ENCODE measurements at regions not wholly inside any gene's neighbourhood (a gene's known extent, or its start where the extent isn't known, plus 50 kb on each side); places are given as distances from the start of the nearest gene placed in this dataset.
"Not testable (repeated sequence)": the region's sequence is repeated elsewhere in the genome, so short reads cannot be mapped to it uniquely, and the experiment has no call there.

DNA sequence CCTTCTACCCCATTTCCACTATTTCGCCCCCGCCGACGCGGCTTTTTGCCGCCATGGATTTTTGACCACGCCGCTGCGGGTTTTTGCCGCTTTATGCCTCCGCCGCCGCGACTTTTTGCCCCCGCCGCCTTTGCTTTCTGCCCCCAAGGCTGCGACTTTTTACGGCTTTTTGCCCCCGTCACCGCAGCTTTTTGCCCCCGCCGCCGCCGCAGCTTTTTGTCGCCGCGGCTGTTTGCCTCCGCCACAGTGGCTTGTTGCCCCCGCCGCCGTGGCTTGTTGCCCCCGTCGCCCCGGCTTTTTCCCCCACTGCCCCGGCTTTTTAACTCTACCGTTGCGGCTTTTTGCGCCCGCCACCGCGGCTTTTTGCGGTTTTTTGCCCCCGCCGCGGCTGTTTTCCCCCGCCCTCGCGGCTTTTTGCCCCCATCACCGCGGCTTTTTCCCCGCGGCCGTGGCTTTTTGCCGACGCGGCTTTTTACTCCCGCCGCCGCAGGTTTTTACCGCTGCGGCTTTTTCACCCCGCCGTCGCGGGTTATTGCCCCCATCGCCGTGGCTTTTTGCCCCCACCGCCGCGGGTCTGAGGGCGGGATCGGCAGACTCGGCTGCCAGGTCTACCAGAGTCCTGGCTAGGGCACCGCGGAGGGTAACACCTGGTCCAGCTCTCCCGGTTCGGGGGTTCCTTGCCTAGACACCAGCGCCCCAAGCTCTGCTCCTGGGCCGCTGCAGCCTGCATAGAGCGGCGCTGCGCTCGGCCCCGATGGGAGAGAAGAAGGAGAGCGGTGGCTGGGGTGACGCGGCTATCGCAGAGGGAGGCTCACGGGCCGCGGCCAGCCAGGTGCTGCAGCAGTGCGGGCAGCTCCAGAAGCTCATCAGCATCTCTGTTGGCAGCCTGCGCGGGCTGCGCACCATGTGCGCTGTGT lies 562.7 kb upstream of the WSB1 start:
- DNase-seq (ENCODE audit: low spot score), result peak; percentile 78
- intact Hi-C loops (cut with DNase I), result loop anchor here in 1 of 2 donors (10.0 kb wide), 1 partner anchor 84 kb away; no protein-coding TSS in a partner anchor

DNA sequence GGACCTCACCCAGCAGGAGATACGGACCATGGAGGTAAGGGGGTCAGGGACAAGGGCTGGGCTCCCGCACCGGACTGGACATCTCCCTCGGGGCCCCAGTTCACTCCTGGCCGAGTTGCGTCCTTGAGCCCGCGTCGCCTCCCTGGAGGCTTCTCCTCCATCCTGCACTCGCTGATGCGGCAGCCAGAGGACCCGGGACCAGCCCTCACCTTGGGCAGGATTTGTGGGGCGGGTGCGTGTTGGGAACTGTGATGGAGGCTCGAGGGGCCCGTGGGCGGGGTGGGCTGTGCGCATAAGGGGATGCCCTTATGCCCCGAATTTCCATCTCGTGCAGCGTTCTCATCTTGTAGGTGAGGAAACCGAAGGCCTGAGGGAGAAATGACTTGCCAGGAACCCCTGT lies 562.0 kb upstream of the WSB1 start:
- intact Hi-C loops (cut with DNase I), result loop anchor here in 1 of 2 donors (10.0 kb wide), 1 partner anchor 83 kb away; no protein-coding TSS in a partner anchor
- peak; percentile 83 for DNase-seq (ENCODE audit: low spot score)

- intact Hi-C loops (cut with DNase I), result loop anchor here in 1 of 2 donors (10.0 kb wide), 1 partner anchor 80 kb away; no protein-coding TSS in a partner anchor
- not testable (repeated sequence) for DNase-seq (ENCODE audit: low spot score)
Measured at GRCh38 chr17:26734775-26735174, 559.1 kb upstream of the WSB1 start.

DNA sequence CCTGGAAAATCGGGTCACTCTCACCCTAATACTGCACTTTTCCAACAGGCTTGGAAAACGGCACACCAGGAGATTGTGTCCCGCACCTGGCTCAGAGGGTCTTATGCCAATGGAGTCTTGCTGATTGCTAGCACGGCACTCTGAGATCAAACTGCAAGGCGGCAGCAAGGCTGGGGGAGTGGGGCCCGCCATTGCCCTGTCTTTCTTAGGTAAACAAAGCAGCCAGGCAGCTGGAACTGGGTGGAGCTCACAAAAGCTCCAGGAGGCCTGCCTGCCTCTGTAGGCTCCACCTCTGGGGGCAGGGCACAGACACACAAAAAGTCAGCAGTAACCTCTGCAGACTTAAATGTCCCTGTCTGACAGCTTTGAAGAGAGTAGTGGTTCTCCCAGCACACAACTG lies 557.9 kb upstream of the WSB1 start:
- DNase-seq (ENCODE audit: low spot score), result not testable (repeated sequence)
- intact Hi-C loops (cut with DNase I), result loop anchor here in 1 of 2 donors (10.0 kb wide), 1 partner anchor 79 kb away; no protein-coding TSS in a partner anchor

GRCh38 chr17:26765860-26766709 lies 527.8 kb upstream of the WSB1 start:
- intact Hi-C loops (cut with DNase I), result no loop called here
- DNase-seq (ENCODE audit: low spot score), result peak; percentile 67

DNA sequence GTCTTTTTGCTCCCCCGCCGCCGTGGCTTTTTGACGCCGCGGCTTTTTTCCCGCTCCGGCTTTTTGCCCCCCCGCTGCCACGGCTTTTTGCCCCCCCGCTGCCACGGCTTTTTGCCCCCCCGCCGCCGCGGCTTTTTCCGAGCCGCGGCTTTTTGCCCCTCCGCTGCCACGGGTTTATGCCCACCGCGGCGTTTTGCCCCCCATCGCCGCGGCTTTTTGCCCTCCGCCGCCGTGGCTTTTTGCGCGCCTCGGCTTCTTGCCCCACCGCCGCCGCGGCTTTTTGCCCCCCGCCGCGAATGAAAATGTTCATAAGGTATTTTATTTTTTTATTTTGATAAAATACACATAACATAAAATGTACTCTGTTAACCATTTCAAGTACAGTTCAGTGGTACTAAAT lies 527.2 kb upstream of the WSB1 start:
- intact Hi-C loops (cut with DNase I), result no loop called here
- no peak for DNase-seq (ENCODE audit: low spot score)

GRCh38 chr17:26773189-26774188 lies 520.4 kb upstream of the WSB1 start:
- peak; percentile 64 for DNase-seq (ENCODE audit: low spot score)
- intact Hi-C loops (cut with DNase I), result no loop called here

DNA sequence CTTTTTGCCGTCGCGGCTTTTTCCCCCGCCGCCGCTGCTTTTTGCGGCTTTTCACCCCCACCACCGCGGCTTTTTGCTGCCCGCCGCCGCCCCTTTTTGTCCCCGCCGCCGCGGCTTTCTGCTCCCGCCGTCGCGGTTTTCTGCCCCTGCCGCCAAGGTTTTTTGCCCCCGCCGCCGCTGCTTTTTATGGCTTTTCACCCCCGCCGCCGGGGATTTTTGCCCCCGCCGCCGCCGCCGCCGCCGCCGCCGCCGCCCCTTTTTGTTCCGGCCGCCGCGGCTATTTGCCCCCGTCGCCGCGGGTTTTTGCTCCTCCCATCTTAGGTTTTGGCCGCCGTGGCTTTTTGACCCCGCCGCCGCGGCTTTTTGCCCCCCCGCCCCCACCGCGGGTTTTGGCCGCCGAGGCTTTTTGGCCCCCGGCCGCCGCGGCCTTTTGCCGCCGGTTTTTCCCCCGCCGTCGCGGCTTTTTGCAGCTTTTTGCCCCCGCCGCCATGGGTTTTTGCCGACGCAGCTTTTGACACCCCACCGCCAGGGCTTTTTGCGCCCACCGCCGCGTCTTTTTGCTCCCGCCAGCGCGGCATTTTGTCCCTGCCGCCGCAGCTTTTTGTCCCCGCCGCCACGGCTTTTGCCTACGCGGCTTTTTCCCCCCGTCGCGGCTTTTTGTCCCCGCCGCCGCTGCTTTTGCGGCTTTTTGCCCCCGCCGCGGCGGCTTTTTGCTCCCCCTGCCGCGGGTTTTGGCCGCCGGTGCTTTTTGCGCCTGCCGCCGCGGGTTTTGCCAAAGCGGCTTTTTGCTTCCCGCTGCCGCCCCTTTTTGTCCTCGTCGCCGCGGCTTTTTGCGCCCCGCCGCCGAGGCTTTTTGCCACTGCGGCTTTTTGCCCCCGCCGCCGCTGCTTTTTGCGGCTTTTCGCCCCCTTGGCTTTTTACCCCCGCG lies 519.4 kb upstream of the WSB1 start:
- DNase-seq (ENCODE audit: low spot score), result peak; percentile 54

DNA sequence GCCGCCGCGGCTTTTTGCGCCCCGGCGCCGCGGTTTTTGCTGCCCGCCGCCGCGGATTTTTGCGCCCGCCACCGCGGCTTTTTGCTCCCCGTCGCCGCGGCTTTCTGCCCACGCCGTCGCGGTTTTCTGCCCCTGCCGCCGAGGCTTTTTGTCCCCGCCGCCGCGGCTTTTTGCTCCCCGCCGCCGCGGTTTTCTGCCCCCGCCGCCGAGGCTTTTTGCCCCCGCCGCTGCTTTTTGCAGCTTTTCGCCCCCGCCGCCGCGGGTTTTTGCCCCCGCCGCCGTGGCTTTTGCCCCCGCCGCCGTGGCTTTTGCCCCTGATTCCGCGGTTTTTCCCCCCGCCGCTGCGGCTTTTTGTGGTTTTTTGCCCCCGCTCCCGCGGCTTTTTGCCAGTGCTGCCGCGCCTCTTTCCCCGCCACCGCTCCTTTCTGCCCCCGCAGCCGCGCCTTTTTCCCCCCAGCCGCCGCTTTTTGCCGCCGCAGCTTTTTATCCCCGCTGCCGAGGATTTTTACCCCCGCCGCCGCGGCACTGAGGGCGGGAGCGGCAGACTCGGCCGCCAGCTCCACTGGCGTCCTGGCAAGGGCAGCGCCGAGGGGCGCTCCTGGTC lies 518.6 kb upstream of the WSB1 start:
- peak; percentile 55 for DNase-seq (ENCODE audit: low spot score)

More for the DNA sequence above, 519.4 kb upstream of the WSB1 start:
- intact Hi-C loops (cut with DNase I), result no loop called here

DNA sequence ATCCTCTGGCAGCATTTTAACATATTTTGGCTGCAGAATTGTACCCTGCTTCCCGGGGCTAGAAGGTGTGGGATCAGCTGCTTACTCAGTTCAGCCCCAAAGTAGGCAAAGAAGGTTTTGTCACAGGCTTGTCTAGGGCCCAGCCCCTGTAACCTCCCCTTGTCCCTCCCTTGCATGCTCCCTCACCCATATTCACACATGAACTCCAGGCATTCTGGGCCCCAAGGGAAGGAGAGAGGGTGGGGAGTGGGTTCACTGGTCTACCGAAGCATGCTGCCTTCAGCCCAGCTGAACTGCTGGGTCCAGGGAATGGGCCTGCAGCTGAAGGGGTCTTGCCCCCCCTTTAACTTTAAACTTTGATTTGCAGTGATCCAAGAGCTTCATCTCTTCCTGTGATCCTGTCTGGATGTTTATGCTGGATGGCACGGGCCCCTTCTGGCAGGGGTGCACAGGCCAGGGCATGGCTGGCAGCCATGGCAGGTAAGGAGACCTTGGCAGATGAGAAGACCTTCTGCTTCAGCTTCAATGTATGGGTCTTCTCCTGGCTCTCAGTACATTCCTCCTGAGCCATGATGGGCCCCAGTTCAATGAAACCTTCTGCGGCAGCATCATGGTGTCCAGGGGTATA lies 513.6 kb upstream of the WSB1 start:
- DNase-seq (ENCODE audit: low spot score), result peak; percentile 76
- intact Hi-C loops (cut with DNase I), result not testable (repeated sequence)

More for the DNA sequence above, 518.6 kb upstream of the WSB1 start:
- intact Hi-C loops (cut with DNase I), result no loop called here

DNA sequence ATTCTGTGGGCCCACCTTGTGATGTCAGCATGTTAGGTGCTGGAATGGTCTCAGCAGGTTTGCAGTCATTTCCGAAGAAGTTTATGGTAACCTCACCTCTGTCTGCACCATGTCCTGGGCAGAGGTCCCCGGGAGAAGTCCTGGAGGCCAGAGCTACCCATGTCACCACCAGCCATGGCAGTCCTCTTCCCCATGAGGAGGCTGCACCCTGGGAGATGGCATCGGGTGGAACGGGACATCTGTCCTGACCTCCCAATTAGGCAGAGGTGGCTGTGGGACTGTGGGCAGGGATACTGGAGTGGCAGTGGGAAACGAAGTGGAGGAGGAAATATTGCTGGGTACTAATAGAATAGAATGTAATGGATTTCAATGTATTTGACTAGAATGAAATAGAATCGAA lies 511.8 kb upstream of the WSB1 start:
- DNase-seq (ENCODE audit: low spot score), result peak; percentile 75
- intact Hi-C loops (cut with DNase I), result no loop called here

DNA sequence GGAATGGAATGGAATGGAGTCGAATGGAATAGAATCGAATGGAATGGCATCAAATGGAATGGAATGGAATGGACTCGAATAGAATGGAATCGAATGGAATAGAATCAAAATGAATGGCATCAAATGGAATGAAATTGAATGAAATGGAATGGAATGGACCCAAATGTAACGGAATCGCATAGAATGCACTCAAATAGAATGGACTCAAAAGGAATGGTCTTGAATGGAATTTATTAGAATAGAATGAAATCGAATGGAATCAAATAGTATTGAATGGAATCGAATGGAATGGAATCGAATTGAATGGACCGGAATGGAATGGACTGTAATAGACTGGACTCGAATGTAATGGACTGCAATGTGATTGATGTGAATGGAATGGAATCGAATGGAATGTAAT lies 501.4 kb upstream of the WSB1 start:
- no peak for DNase-seq (ENCODE audit: low spot score)
- intact Hi-C loops (cut with DNase I), result no loop called here

DNA sequence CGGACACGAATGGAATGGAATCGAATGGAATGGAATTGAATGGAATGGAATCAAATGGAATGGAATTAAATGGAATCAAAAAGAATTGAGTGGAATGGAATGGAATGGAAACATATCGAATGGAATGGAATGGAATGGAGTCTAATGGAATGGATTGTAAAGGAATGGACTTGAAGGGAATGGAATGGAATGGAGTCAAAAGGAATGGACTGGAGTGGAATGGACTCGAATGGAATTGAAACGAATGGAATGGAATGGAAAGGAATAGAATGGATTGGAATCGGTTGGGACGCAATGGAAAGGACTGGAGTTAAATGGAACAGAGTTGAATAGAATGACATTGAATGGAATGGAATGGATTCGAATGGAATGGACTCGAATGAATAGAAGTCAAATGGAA lies 486.9 kb upstream of the WSB1 start:
- DNase-seq (ENCODE audit: low spot score), result no peak
- intact Hi-C loops (cut with DNase I), result no loop called here

DNA sequence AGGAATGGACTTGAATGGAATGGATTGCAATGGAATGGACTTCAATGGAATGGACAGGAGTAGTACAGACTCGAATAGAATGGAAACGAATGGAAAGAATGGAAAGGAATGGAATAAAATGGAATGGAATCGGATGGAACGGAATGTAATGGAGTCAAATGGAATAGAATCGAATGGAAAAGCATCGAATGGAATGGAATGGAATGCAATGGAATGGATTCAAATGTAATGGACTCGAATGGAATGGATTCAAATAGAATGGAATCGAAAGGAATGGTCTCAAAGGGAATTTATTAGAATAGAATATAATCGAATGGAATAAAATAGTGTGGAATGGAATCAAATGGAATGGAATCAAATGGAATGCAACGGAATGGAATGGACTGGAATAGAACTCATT lies 484.9 kb upstream of the WSB1 start:
- no peak for DNase-seq (ENCODE audit: low spot score)
- intact Hi-C loops (cut with DNase I), result no loop called here

- intact Hi-C loops (cut with DNase I), result loop anchor here in 1 of 2 donors (10.0 kb wide), 1 partner anchor 84 kb away; no protein-coding TSS in a partner anchor
- DNase-seq (ENCODE audit: low spot score), result no peak
Measured at GRCh38 chr17:26818736-26819135, 475.2 kb upstream of the WSB1 start.
